Liver (tissue), 8 donors: ENCODE measurements at regions not wholly inside any gene's neighbourhood (a gene's known extent, or its start where the extent isn't known, plus 50 kb on each side); places are given as distances from the start of the nearest gene placed in this dataset.
"Not testable (repeated sequence)": the region's sequence is repeated elsewhere in the genome, so short reads cannot be mapped to it uniquely, and the experiment has no call there.

Experiments
- DNase-seq: peaks from one replicate; pipeline ENCODE4 v3.0.0-alpha.2; 2017; ENCODE audit warnings: low spot score
- H3K27ac ChIP-seq, 2 donors: one replicate each; pipeline ENCODE4 v1.7.0; 2013; ENCODE audit warnings: inconsistent platforms in 2 of 2, low read length in 2 of 2, control low read depth in 1 of 2, low read depth in 1 of 2, mild to moderate bottlenecking in 1 of 2
- H3K27me3 ChIP-seq, 4 donors: one replicate each; pipeline versions ENCODE4 v1.6.1 to v1.7.0; 2013; ENCODE audit warnings: low read length in 3 of 4, inconsistent platforms in 1 of 4, mild to moderate bottlenecking in 1 of 4, moderate library complexity in 1 of 4; ENCODE audit not compliant: control insufficient read depth in 4 of 4, insufficient read depth in 4 of 4
- H3K36me3 ChIP-seq, 4 donors: one replicate each; pipeline versions ENCODE4 v1.6.1 to v1.7.0; 2013; ENCODE audit warnings: low read length in 3 of 4, mild to moderate bottlenecking in 3 of 4, low read depth in 1 of 4, moderate library complexity in 1 of 4; ENCODE audit not compliant: control insufficient read depth in 4 of 4, insufficient read depth in 3 of 4
- H3K4me1 ChIP-seq, 4 donors: one replicate each; pipeline versions ENCODE4 v1.6.1 to v1.7.0; 2013; ENCODE audit warnings: low read length in 3 of 4, mild to moderate bottlenecking in 3 of 4, moderate library complexity in 1 of 4; ENCODE audit not compliant: control insufficient read depth in 4 of 4, insufficient read depth in 4 of 4
- H3K4me3 ChIP-seq, 3 donors: one replicate each; pipeline versions ENCODE4 v1.6.1 to v1.7.0; 2013; ENCODE audit warnings: low read length in 3 of 3, control low read depth in 1 of 3, low read depth in 1 of 3, mild to moderate bottlenecking in 1 of 3
- H3K9ac ChIP-seq, 2 donors: one replicate each; pipeline ENCODE4 v1.7.0; 2013; ENCODE audit warnings: low read length in 2 of 2, mild to moderate bottlenecking in 2 of 2, moderate library complexity in 2 of 2, control low read depth in 1 of 2, low read depth in 1 of 2
- H3K9me3 ChIP-seq, 4 donors: one replicate each; pipeline versions ENCODE4 v1.6.1 to v1.7.0; 2013; ENCODE audit warnings: low read length in 3 of 4; ENCODE audit not compliant: control insufficient read depth in 4 of 4
- CTCF ChIP-seq: fragments of 150-350 bp; IDR thresholded peaks from 2 replicates; pipeline ENCODE4 v1.5.1; 2017; ENCODE audit warnings: improper control_type of control experiment, low read depth, low read length; ENCODE audit not compliant: missing input control
- EGR1 ChIP-seq, 2 donors: IDR thresholded peaks; 2 replicates each; pipeline ENCODE4 v1.6.1; 2016 to 2018; ENCODE audit warnings: antibody characterized with exemption in 2 of 2, low read depth in 2 of 2
- FOXA1 ChIP-seq: IDR thresholded peaks from 2 replicates; pipeline ENCODE4 v1.6.1; 2016; ENCODE audit warnings: antibody characterized with exemption
- FOXA2 ChIP-seq: IDR thresholded peaks from 2 replicates; pipeline ENCODE4 v1.6.1; 2016; ENCODE audit warnings: antibody characterized with exemption
- GABPA ChIP-seq, 2 donors: IDR thresholded peaks in 1 of 2; conservative IDR thresholded peaks in 1 of 2; 2 replicates each; pipeline ENCODE4 v1.6.1; 2016; ENCODE audit warnings: antibody characterized with exemption in 2 of 2, mild to moderate bottlenecking in 1 of 2, moderate library complexity in 1 of 2
- HNF4A ChIP-seq, 2 donors: conservative IDR thresholded peaks; 2 replicates each; pipeline ENCODE4 v1.6.1; 2016; ENCODE audit warnings: antibody characterized with exemption in 2 of 2, mild to moderate bottlenecking in 2 of 2
- HNF4G ChIP-seq: IDR thresholded peaks from 2 replicates; pipeline ENCODE4 v1.6.1; 2016; ENCODE audit warnings: antibody characterized with exemption
- JUND ChIP-seq, 2 donors: IDR thresholded peaks; 2 replicates each; pipeline ENCODE4 v1.6.1; 2016; ENCODE audit warnings: antibody characterized with exemption in 2 of 2
- MAX ChIP-seq: IDR thresholded peaks from 2 replicates; pipeline ENCODE4 v1.6.1; 2016; ENCODE audit warnings: antibody characterized with exemption
- NR2F2 ChIP-seq: IDR thresholded peaks from 2 replicates; pipeline ENCODE4 v1.6.1; 2016; ENCODE audit warnings: antibody characterized with exemption
- RAD21 ChIP-seq, 2 donors: IDR thresholded peaks; 2 replicates each; pipeline ENCODE4 v1.6.1; 2016; ENCODE audit warnings: antibody characterized with exemption in 2 of 2, mild to moderate bottlenecking in 2 of 2
- REST ChIP-seq: IDR thresholded peaks from 2 replicates; pipeline ENCODE4 v1.6.1; 2016; ENCODE audit warnings: antibody characterized with exemption, mild to moderate bottlenecking
- RXRA ChIP-seq, 2 donors: IDR thresholded peaks; 2 replicates each; pipeline ENCODE4 v1.6.1; 2017 to 2018; ENCODE audit warnings: antibody characterized with exemption in 2 of 2, mild to moderate bottlenecking in 1 of 2
- SP1 ChIP-seq: IDR thresholded peaks from 2 replicates; pipeline ENCODE4 v1.6.1; 2018; ENCODE audit warnings: antibody characterized with exemption, mild to moderate bottlenecking
- TAF1 ChIP-seq: conservative IDR thresholded peaks from 2 replicates; pipeline ENCODE4 v1.6.1; 2016; ENCODE audit warnings: antibody characterized with exemption, mild to moderate bottlenecking
- YY1 ChIP-seq: IDR thresholded peaks from 2 replicates; pipeline ENCODE4 v1.6.1; 2016; ENCODE audit warnings: antibody characterized with exemption, mild to moderate bottlenecking
- ZBTB33 ChIP-seq: IDR thresholded peaks from 2 replicates; pipeline ENCODE4 v1.6.1; 2016; ENCODE audit warnings: antibody characterized with exemption
- WGBS: extraction: QIAGEN DNeasy Blood & Tissue Kit; methylation state at CpG from one replicate; pipeline ENCODE4 v1.1.7; 2013; 5-methylcytosine and 5-hydroxymethylcytosine counted together
- donor health status: healthy.
- donor health status: healthy.
- donor health status: healthy.
- donor health status: healthy.
- donor health status: healthy.

GRCh38 chrX:147217334-147217733 is 402.8 kb upstream of the CXorf51A start:
- no peaks in the 10 kb centered on the region for H3K9me3 ChIP-seq
- H3K36me3 ChIP-seq = no peaks in the 10 kb centered on the region
- H3K4me3 ChIP-seq = no peak overlapping the region
- H3K4me1 ChIP-seq = no peaks in the 10 kb centered on the region
- H3K27me3 ChIP-seq = no peaks in the 10 kb centered on the region
- TF ChIP-seq HNF4G = no peak
- no peak for TF ChIP-seq FOXA2
- no peak for TF ChIP-seq GABPA (IDR thresholded peaks at IDR 0.05 in 1 of 2, conservative IDR thresholded peaks at IDR 0.05 in 1 of 2)
- no peak for TF ChIP-seq FOXA1
- WGBS = 87% methylated on average over 4 of the region's 4 CpGs
- no peak overlapping the region for H3K9ac ChIP-seq
- no peak for DNase-seq
- no peak overlapping the region for H3K27ac ChIP-seq

GRCh38 chrX:147200494-147200893 is 385.9 kb upstream of the CXorf51A start:
- H3K27me3 ChIP-seq, H3K27ac ChIP-seq, H3K9me3 ChIP-seq, H3K9ac ChIP-seq, H3K36me3 ChIP-seq, H3K4me1 ChIP-seq, H3K4me3 ChIP-seq, DNase-seq: not testable (repeated sequence)
- 88% methylated on average over 11 of the region's 11 CpGs for WGBS

GRCh38 chrX:147191361-147191760 is 376.8 kb upstream of the CXorf51A start:
- WGBS = 88% methylated on average over 3 of the region's 3 CpGs
- no peak for TF ChIP-seq FOXA2
- no peaks in the 10 kb centered on the region for H3K9me3 ChIP-seq

GRCh38 chrX:147183161-147183560 is 368.6 kb upstream of the CXorf51A start:
- H3K27ac ChIP-seq = peak overlapping the region in 1 of 2 donors; percentile 61
- H3K4me1 ChIP-seq = peaks cover 0 to 7% (median 3%) of the 10 kb centered on the region in 4 donors
- no peak for TF ChIP-seq JUND (IDR thresholded peaks at IDR 0.05)
- TF ChIP-seq NR2F2 = no peak
- no peak for TF ChIP-seq GABPA (IDR thresholded peaks at IDR 0.05 in 1 of 2, conservative IDR thresholded peaks at IDR 0.05 in 1 of 2)
- no peak for TF ChIP-seq RXRA (IDR thresholded peaks at IDR 0.05)
- no peak for TF ChIP-seq MAX
- TF ChIP-seq YY1 = no peak
- TF ChIP-seq EGR1 (IDR thresholded peaks at IDR 0.05; ENCODE audit: low read depth in 2 of 2) = no peak
- TF ChIP-seq FOXA2 = no peak
- no peak for TF ChIP-seq ZBTB33
- no peak for TF ChIP-seq FOXA1
- TF ChIP-seq HNF4G = no peak
- no peak for TF ChIP-seq HNF4A (conservative IDR thresholded peaks at IDR 0.05)
- no peak for TF ChIP-seq REST
- TF ChIP-seq RAD21 (IDR thresholded peaks at IDR 0.05) = no peak
- TF ChIP-seq SP1 = no peak
- no peak for TF ChIP-seq TAF1
- no peak for TF ChIP-seq CTCF
- H3K27me3 ChIP-seq = no peaks in the 10 kb centered on the region
- DNase-seq = no peak
- no peaks in the 10 kb centered on the region for H3K9me3 ChIP-seq
- H3K36me3 ChIP-seq = no peaks in the 10 kb centered on the region
- H3K4me3 ChIP-seq = peak overlapping the region in 1 of 3 donors; percentile 33
- no peak overlapping the region for H3K9ac ChIP-seq
- 54% methylated on average over 7 of the region's 7 CpGs for WGBS

More at GRCh38 chrX:147191361-147191760, 376.8 kb upstream of the CXorf51A start:
- no peaks in the 10 kb centered on the region for H3K4me1 ChIP-seq
- H3K27me3 ChIP-seq = no peaks in the 10 kb centered on the region
- no peak overlapping the region for H3K9ac ChIP-seq
- no peaks in the 10 kb centered on the region for H3K36me3 ChIP-seq
- H3K4me3 ChIP-seq = no peak overlapping the region
- DNase-seq = no peak
- no peak overlapping the region for H3K27ac ChIP-seq
